Keratinocyte (primary cell): ENCODE measurements at regions not wholly inside any gene's neighbourhood (a gene's known extent, or its start where the extent isn't known, plus 50 kb on each side); places are given as distances from the start of the nearest gene placed in this dataset.

ENCODE experiments used
- DNase-seq: peaks from one replicate; pipeline ENCODE4 v3.0.0-alpha.2; 2011; ENCODE audit warnings: low read depth, missing footprints, low spot score
- FAIRE-seq: peaks from 2 replicates; lab custom pipeline; 2011; peaks lifted over from hg19 to GRCh38; lab: Jason Lieb, UNC
- H2AFZ ChIP-seq: 2 replicates; pipeline ENCODE4 v1.6.0; 2012; ENCODE audit warnings: low read length, control low read depth, inconsistent platforms; ENCODE audit not compliant: control insufficient read depth
- H3K27ac ChIP-seq: 2 replicates; pipeline ENCODE4 v1.5.1; 2011; ENCODE audit warnings: low read length; ENCODE audit not compliant: control insufficient read depth, insufficient read depth
- H3K27me3 ChIP-seq: 3 replicates; pipeline ENCODE4 v1.6.0; 2011; ENCODE audit warnings: low read length; ENCODE audit not compliant: control insufficient read depth, insufficient read depth; ENCODE audit errors: extremely low read depth
- H3K36me3 ChIP-seq, 2 experiments: 2 replicates in 1 of 2; 3 replicates in 1 of 2; pipeline ENCODE4 v1.5.1; 2011; ENCODE audit warnings: low read length in 2 of 2, mild to moderate bottlenecking in 1 of 2; ENCODE audit not compliant: control insufficient read depth in 2 of 2, insufficient read depth in 2 of 2; ENCODE audit errors: extremely low read depth in 1 of 2
- H3K4me1 ChIP-seq: 3 replicates; pipeline ENCODE4 v1.5.1; 2011; ENCODE audit warnings: low read length; ENCODE audit not compliant: control insufficient read depth, insufficient read depth; ENCODE audit errors: extremely low read depth
- H3K4me2 ChIP-seq: 3 replicates; pipeline ENCODE4 v1.6.0; 2011; ENCODE audit warnings: low read depth, low read length; ENCODE audit not compliant: control insufficient read depth, insufficient read depth; ENCODE audit errors: extremely low read depth
- H3K4me3 ChIP-seq, 3 experiments: fragments of 200-600 bp in 1 of 3; sonication (generic) in 1 of 3; 2 replicates in 2 of 3; 3 replicates in 1 of 3; pipeline ENCODE4 v1.5.1; 2011 to 2016; ENCODE audit warnings: low read length in 3 of 3, mild to moderate bottlenecking in 3 of 3, control low read depth in 2 of 3, inconsistent platforms in 1 of 3, low read depth in 1 of 3, mixed read lengths in 1 of 3, mixed run types in 1 of 3, moderate library complexity in 1 of 3; ENCODE audit not compliant: control insufficient read depth in 2 of 3, insufficient read depth in 2 of 3; ENCODE audit errors: extremely low read depth in 1 of 3
- H3K79me2 ChIP-seq: 2 replicates; pipeline ENCODE4 v1.6.0; 2012; ENCODE audit warnings: low read length; ENCODE audit not compliant: control insufficient read depth, insufficient read depth
- H3K9ac ChIP-seq: 3 replicates; pipeline ENCODE4 v1.6.0; 2011; ENCODE audit warnings: low read length; ENCODE audit not compliant: control insufficient read depth, insufficient read depth; ENCODE audit errors: extremely low read depth
- H3K9me1 ChIP-seq: 3 replicates; pipeline ENCODE4 v1.6.0; 2011; ENCODE audit warnings: low read length; ENCODE audit not compliant: control insufficient read depth, insufficient read depth; ENCODE audit errors: extremely low read depth
- H3K9me3 ChIP-seq: 2 replicates; pipeline ENCODE4 v1.5.1; 2012; ENCODE audit warnings: low read depth, low read length; ENCODE audit not compliant: control insufficient read depth
- H4K20me1 ChIP-seq: 3 replicates; pipeline ENCODE4 v1.6.0; 2011; ENCODE audit warnings: low read length; ENCODE audit not compliant: control insufficient read depth, insufficient read depth; ENCODE audit errors: extremely low read depth
- CTCF ChIP-seq, 3 experiments: IDR thresholded peaks in 1 of 3; conservative IDR thresholded peaks in 1 of 3; optimal IDR thresholded peaks in 1 of 3; 2 replicates in 2 of 3; 3 replicates in 1 of 3; pipeline versions ENCODE3 to v1.5.1; 2011; ENCODE audit warnings: low read length in 3 of 3, mild to moderate bottlenecking in 3 of 3, moderate library complexity in 2 of 3, control low read depth in 1 of 3, inconsistent platforms in 1 of 3; ENCODE audit not compliant: insufficient read depth in 2 of 3; ENCODE audit errors: extremely low read depth in 1 of 3
- EZH2 ChIP-seq: IDR thresholded peaks from one replicate; pipeline ENCODE4 v1.6.1; 2012; ENCODE audit warnings: inconsistent platforms, mild to moderate bottlenecking, low read length, moderate library complexity
- dilution Hi-C: fragments of 300-500 bp; cut with MboI; formaldehyde crosslinking; loops from one replicate; pipeline ENCODE4 v1.7.0; 2020; ENCODE audit warnings: low sequenced_read_pairs; ENCODE audit not compliant: extremely low pct_ligation_motif_present

- no peak overlapping the region for H2AFZ ChIP-seq
- no peaks in the 10 kb centered on the region for H3K4me1 ChIP-seq
- H4K20me1 ChIP-seq = no peaks in the 10 kb centered on the region
- dilution Hi-C loops = no loop called here
- H3K36me3 ChIP-seq = no peaks in the 10 kb centered on the region
- H3K27me3 ChIP-seq = no peaks in the 10 kb centered on the region
- H3K9me3 ChIP-seq = no peaks in the 10 kb centered on the region
- no peak overlapping the region for H3K27ac ChIP-seq
- no peaks in the 10 kb centered on the region for H3K9me1 ChIP-seq
- FAIRE-seq = no peak
- DNase-seq = no peak
- TF ChIP-seq CTCF (optimal IDR thresholded peaks at IDR 0.05 in 1 of 3, IDR thresholded peaks at IDR 0.05 in 1 of 3, conservative IDR thresholded peaks at IDR 0.05 in 1 of 3; ENCODE audit: extremely low read depth in 1 of 3, insufficient read depth in 2 of 3, low read length in 3 of 3) = no peak
- TF ChIP-seq EZH2 = no peak
- H3K9ac ChIP-seq = no peak overlapping the region
- H3K4me2 ChIP-seq = no peak overlapping the region
- no peaks in the 10 kb centered on the region for H3K79me2 ChIP-seq
- H3K4me3 ChIP-seq = no peak overlapping the region
These were observed 247.1 kb upstream of the TBX3 start for GRCh38 chr12:114931025-114931424.

GRCh38 chr12:114926341-114926740 is 242.4 kb upstream of the TBX3 start:
- no peak for FAIRE-seq
- no peak overlapping the region for H3K27ac ChIP-seq
- DNase-seq = no peak

More at GRCh38 chr12:114926341-114926740, 242.4 kb upstream of the TBX3 start:
- Histone ChIP-seq H3K4me1 (no peaks in the 10 kb centered on the region), H3K9ac (no peak overlapping the region), H3K79me2 (no peaks in the 10 kb centered on the region), H3K27me3 (no peaks in the 10 kb centered on the region), H3K9me1 (no peaks in the 10 kb centered on the region), H3K9me3 (no peaks in the 10 kb centered on the region), H2AFZ (no peak overlapping the region), H3K4me3 (no peak overlapping the region), H3K36me3 (no peaks in the 10 kb centered on the region), H4K20me1 (no peaks in the 10 kb centered on the region), H3K4me2 (no peak overlapping the region)
- TF ChIP-seq EZH2 = no peak
- TF ChIP-seq CTCF (optimal IDR thresholded peaks at IDR 0.05 in 1 of 3, IDR thresholded peaks at IDR 0.05 in 1 of 3, conservative IDR thresholded peaks at IDR 0.05 in 1 of 3; ENCODE audit: extremely low read depth in 1 of 3, insufficient read depth in 2 of 3, low read length in 3 of 3) = no peak
- dilution Hi-C loops = no loop called here
